GM12878 (cell line): ENCODE measurements at regions not wholly inside any gene's neighbourhood (a gene's known extent, or its start where the extent isn't known, plus 50 kb on each side); places are given as distances from the start of the nearest gene placed in this dataset.

ENCODE experiments used
- ATAC-seq: fragments of 200-7000 bp; cut with Tn5 transposase; 3 replicates; pipeline ENCODE4 v1.9.1; 2020; ENCODE audit warnings: mild to moderate bottlenecking, moderate library complexity
- BruUV-seq: library from RNA; stranded (reverse); fragments of 400-500 nt; replicated peaks from 2 replicates; lab custom pipeline; 2021; lab: Mats Ljungman, UMichigan
- CTCF ChIA-PET: fragments of 300-600 bp; sonication (Branson Sonifier 250); formaldehyde crosslinking; extraction: SDS; loops from one replicate; lab custom pipeline; 2021; ENCODE audit warnings: inconsistent platforms; lab: Yijun Ruan, JAX
- POLR2A ChIA-PET: fragments of 350-600 bp; formaldehyde crosslinking; extraction: SDS; loops from one replicate; lab custom pipeline; 2021; ENCODE audit warnings: inconsistent platforms; lab: Charles Lee
- RAD21 ChIA-PET: fragments of 300-600 bp; sonication (Branson Sonifier 250); formaldehyde crosslinking; loops from one replicate; lab custom pipeline; 2023; ENCODE audit warnings: antibody characterized with exemption; ENCODE audit not compliant: unreplicated experiment; lab: Charles Lee
- SMC1A ChIA-PET: fragments of 300-600 bp; sonication (Branson Sonifier 250); formaldehyde crosslinking; loops from one replicate; lab custom pipeline; 2023; ENCODE audit not compliant: unreplicated experiment, uncharacterized antibody; lab: Charles Lee
- DNase-seq: peaks from one replicate; pipeline ENCODE4 v3.0.0-alpha.2; 2011; ENCODE audit warnings: low read depth, low spot score
- FAIRE-seq: peaks from 3 replicates; lab custom pipeline; 2011; peaks lifted over from hg19 to GRCh38; lab: Jason Lieb, UNC
- H2AFZ ChIP-seq: 2 replicates; pipeline ENCODE4 v1.6.0; 2011; ENCODE audit warnings: low read depth, low read length, control low read depth; ENCODE audit not compliant: control insufficient read depth
- H3K27ac ChIP-seq: 2 replicates; pipeline ENCODE4 v1.5.1; 2011; ENCODE audit warnings: control low read depth; ENCODE audit not compliant: control insufficient read depth, insufficient read depth
- H3K27me3 ChIP-seq, 2 experiments: replicated peaks in 1 of 2; 2 replicates each; pipeline versions ENCODE4 v1.6.0 to v1.6.1; 2011; ENCODE audit warnings: low read length in 1 of 2; ENCODE audit not compliant: control insufficient read depth in 2 of 2, insufficient read depth in 2 of 2
- H3K36me3 ChIP-seq, 2 experiments: 2 replicates each; pipeline ENCODE4 v1.5.1; 2011; ENCODE audit warnings: low read length in 1 of 2; ENCODE audit not compliant: control insufficient read depth in 2 of 2, insufficient read depth in 2 of 2
- H3K4me1 ChIP-seq: 2 replicates; pipeline ENCODE4 v1.6.1; 2011; ENCODE audit warnings: mild to moderate bottlenecking, low read length, moderate library complexity, mixed read lengths; ENCODE audit not compliant: control insufficient read depth, insufficient read depth
- H3K4me2 ChIP-seq: 2 replicates; pipeline ENCODE4 v1.6.0; 2011; ENCODE audit warnings: control low read depth; ENCODE audit not compliant: control insufficient read depth, insufficient read depth
- H3K4me3 ChIP-seq: fragments of 200-600 bp; sonication (generic); 2 replicates; pipeline ENCODE4 v1.5.1; 2016
- H3K79me2 ChIP-seq: 2 replicates; pipeline ENCODE4 v1.6.0; 2011; ENCODE audit warnings: low read length; ENCODE audit not compliant: control insufficient read depth, insufficient read depth
- H3K9ac ChIP-seq: 2 replicates; pipeline ENCODE4 v1.8.0; 2011; ENCODE audit warnings: low read length, control low read depth, mixed read lengths; ENCODE audit not compliant: control insufficient read depth, insufficient read depth
- H3K9me3 ChIP-seq: replicated peaks from 3 replicates; pipeline ENCODE4 v1.5.1; 2011; ENCODE audit warnings: mild to moderate bottlenecking, low read length; ENCODE audit not compliant: control insufficient read depth, insufficient read depth
- H4K20me1 ChIP-seq: 2 replicates; pipeline ENCODE4 v1.6.0; 2011; ENCODE audit not compliant: control insufficient read depth, insufficient read depth
- ATF3 ChIP-seq: IDR thresholded peaks from 2 replicates; pipeline ENCODE4 v1.6.1; 2011; ENCODE audit warnings: low read depth, mild to moderate bottlenecking, low read length, moderate library complexity, borderline replicate concordance; ENCODE audit errors: extremely low read depth
- DPF2 ChIP-seq: fragments of 450-650 bp; IDR thresholded peaks from 2 replicates; pipeline ENCODE4 v1.6.1; 2017; ENCODE audit warnings: mild to moderate bottlenecking
- EP300 ChIP-seq, 2 experiments: fragments of 150-350 bp in 1 of 2; IDR thresholded peaks; 2 replicates each; pipeline ENCODE4 v1.6.1; 2011 to 2012; ENCODE audit warnings: low read depth in 2 of 2, low read length in 2 of 2, borderline replicate concordance in 1 of 2, improper control_type of control experiment in 1 of 2, inconsistent platforms in 1 of 2; ENCODE audit not compliant: control insufficient read depth in 1 of 2
- FOXM1 ChIP-seq: IDR thresholded peaks from 2 replicates; pipeline ENCODE4 v1.6.1; 2012; ENCODE audit warnings: low read depth, mild to moderate bottlenecking, inconsistent platforms, low read length, moderate library complexity
- IRF4 ChIP-seq: IDR thresholded peaks from 2 replicates; pipeline ENCODE4 v1.6.1; 2011; ENCODE audit warnings: low read depth, low read length
- KAT2A ChIP-seq: conservative IDR thresholded peaks from 2 replicates; pipeline ENCODE4 v1.6.1; 2011; ENCODE audit warnings: low read depth, low read length; ENCODE audit not compliant: control insufficient read depth
- POLR2AphosphoS2 ChIP-seq: IDR thresholded peaks from 2 replicates; pipeline ENCODE4 v1.6.1; 2011; ENCODE audit warnings: low read depth, mild to moderate bottlenecking, low read length, improper control_type of control experiment, moderate library complexity
- RELA ChIP-seq: fragments of 450-650 bp; IDR thresholded peaks from 2 replicates; pipeline ENCODE4 v1.8.0; 2014; ENCODE audit warnings: borderline replicate concordance; ENCODE audit not compliant: partially characterized antibody
- SIN3A ChIP-seq: IDR thresholded peaks from 2 replicates; pipeline ENCODE4 v1.6.1; 2012; ENCODE audit warnings: low read depth, low read length, improper control_type of control experiment
- SMAD1 ChIP-seq: fragments of 450-650 bp; IDR thresholded peaks from 2 replicates; pipeline ENCODE4 v1.6.1; 2018; ENCODE audit warnings: mild to moderate bottlenecking, low read depth; ENCODE audit not compliant: partially characterized antibody
- SREBF1 ChIP-seq: IDR thresholded peaks from 2 replicates; pipeline ENCODE4 v1.6.1; 2012; ENCODE audit warnings: mild to moderate bottlenecking, low read length
- USF1 ChIP-seq: IDR thresholded peaks from 2 replicates; pipeline ENCODE4 v1.6.1; 2011; ENCODE audit warnings: borderline replicate concordance, low read depth, mild to moderate bottlenecking, moderate library complexity, mixed read lengths, low read length; ENCODE audit not compliant: insufficient read depth; ENCODE audit errors: extremely low read length
- YBX1 ChIP-seq: fragments of 450-650 bp; IDR thresholded peaks from 2 replicates; pipeline ENCODE4 v1.6.1; 2016; ENCODE audit warnings: antibody characterized with exemption
- WGBS: methylation state at CpG from one replicate; pipeline ENCODE4 v1.1.6; 2016; ENCODE audit warnings: low lambda C conversion rate; ENCODE audit not compliant: insufficient replicate concordance, insufficient coverage; ENCODE audit errors: missing lambda C conversion rate; 5-methylcytosine and 5-hydroxymethylcytosine counted together
- in situ Hi-C: fragments of 300-500 bp; cut with MboI; formaldehyde crosslinking; loops from 9 replicates; pipeline ENCODE4 v1.14.3; 2018; ENCODE audit warnings: mixed read lengths
- intact Hi-C: fragments of 100-400 bp; cut with micrococcal nuclease; formaldehyde crosslinking; loops from one replicate; pipeline ENCODE4 v1.14.2; 2022; ENCODE audit not compliant: unreplicated experiment
- TF ChIP-seq, protein P1 (sequence below): fragments of 450-650 bp; IDR thresholded peaks from 2 replicates; pipeline ENCODE4 v1.6.1; 2017; ENCODE audit warnings: mild to moderate bottlenecking, moderate library complexity

- intact Hi-C loops (no loop called here), in situ Hi-C loops (no loop called here)
- Histone ChIP-seq H3K79me2 (no peaks in the 10 kb centered on the region), H3K4me1 (no peaks in the 10 kb centered on the region), H3K9ac (no peak overlapping the region), H3K27me3 (no peaks in the 10 kb centered on the region; a peak in 1 of 4 replicates), H3K4me2 (no peak overlapping the region), H3K27ac (no peak overlapping the region), H3K36me3 (no peaks in the 10 kb centered on the region), H2AFZ (no peak overlapping the region), H3K9me3 (no peaks in the 10 kb centered on the region; the same call in 2 of the 3 replicates), H3K4me3 (no peak overlapping the region), H4K20me1 (no peaks in the 10 kb centered on the region)
- POLR2A ChIA-PET, result no interaction called here
- WGBS, result 46% methylated on average over 3 of the region's 3 CpGs
- DNase-seq (no peak), FAIRE-seq (no peak), ATAC-seq (no peak)
- no TSS peak for BruUV-seq
- TF ChIP-seq RELA, result no peak
- no peak for TF ChIP-seq POLR2AphosphoS2
- TF ChIP-seq IRF4, result no peak
- no peak for TF ChIP-seq DPF2
- no peak for TF ChIP-seq SMAD1
- TF ChIP-seq USF1, result no peak
- TF ChIP-seq EP300 (IDR thresholded peaks at IDR 0.05; ENCODE audit: borderline replicate concordance in 1 of 2, control insufficient read depth in 1 of 2, low read depth in 2 of 2, low read length in 2 of 2), result no peak
- TF ChIP-seq KAT2A, result no peak
- no peak for TF ChIP-seq FOXM1
- TF ChIP-seq SIN3A, result no peak
- no peak for TF ChIP-seq ATF3
- TF ChIP-seq SREBF1, result no peak
- TF ChIP-seq YBX1, result no peak
- TF ChIP-seq, protein P1, sequence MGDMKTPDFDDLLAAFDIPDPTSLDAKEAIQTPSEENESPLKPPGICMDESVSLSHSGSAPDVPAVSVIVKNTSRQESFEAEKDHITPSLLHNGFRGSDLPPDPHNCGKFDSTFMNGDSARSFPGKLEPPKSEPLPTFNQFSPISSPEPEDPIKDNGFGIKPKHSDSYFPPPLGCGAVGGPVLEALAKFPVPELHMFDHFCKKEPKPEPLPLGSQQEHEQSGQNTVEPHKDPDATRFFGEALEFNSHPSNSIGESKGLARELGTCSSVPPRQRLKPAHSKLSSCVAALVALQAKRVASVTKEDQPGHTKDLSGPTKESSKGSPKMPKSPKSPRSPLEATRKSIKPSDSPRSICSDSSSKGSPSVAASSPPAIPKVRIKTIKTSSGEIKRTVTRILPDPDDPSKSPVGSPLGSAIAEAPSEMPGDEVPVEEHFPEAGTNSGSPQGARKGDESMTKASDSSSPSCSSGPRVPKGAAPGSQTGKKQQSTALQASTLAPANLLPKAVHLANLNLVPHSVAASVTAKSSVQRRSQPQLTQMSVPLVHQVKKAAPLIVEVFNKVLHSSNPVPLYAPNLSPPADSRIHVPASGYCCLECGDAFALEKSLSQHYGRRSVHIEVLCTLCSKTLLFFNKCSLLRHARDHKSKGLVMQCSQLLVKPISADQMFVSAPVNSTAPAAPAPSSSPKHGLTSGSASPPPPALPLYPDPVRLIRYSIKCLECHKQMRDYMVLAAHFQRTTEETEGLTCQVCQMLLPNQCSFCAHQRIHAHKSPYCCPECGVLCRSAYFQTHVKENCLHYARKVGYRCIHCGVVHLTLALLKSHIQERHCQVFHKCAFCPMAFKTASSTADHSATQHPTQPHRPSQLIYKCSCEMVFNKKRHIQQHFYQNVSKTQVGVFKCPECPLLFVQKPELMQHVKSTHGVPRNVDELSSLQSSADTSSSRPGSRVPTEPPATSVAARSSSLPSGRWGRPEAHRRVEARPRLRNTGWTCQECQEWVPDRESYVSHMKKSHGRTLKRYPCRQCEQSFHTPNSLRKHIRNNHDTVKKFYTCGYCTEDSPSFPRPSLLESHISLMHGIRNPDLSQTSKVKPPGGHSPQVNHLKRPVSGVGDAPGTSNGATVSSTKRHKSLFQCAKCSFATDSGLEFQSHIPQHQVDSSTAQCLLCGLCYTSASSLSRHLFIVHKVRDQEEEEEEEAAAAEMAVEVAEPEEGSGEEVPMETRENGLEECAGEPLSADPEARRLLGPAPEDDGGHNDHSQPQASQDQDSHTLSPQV, result no peak
- SMC1A ChIA-PET, result interaction anchor here (1.8 kb wide), 1 partner anchor 10 kb away, joined by 5 read pairs; no protein-coding TSS in a partner anchor
- RAD21 ChIA-PET, result no interaction called here
- CTCF ChIA-PET, result interaction anchor here (0.6 kb wide), 1 partner anchor 12 kb away, joined by 3 read pairs; no protein-coding TSS in a partner anchor
These were observed 96.8 kb downstream of the TENT5C start for GRCh38 chr1:117702654-117703053.
